MM.1S (cell line): ENCODE measurements at regions not wholly inside any gene's neighbourhood (a gene's known extent, or its start where the extent isn't known, plus 50 kb on each side); places are given as distances from the start of the nearest gene placed in this dataset.

ENCODE experiments used
- EZH2 ChIP-seq: fragments of 300-600 bp; sonication (generic); optimal IDR thresholded peaks from 2 replicates; pipeline ENCODE3; 2017; ENCODE audit warnings: low read depth, mild to moderate bottlenecking, antibody characterized with exemption, low read length, mixed read lengths
- EZH2phosphoT487 ChIP-seq: fragments of 300-600 bp; sonication (generic); IDR thresholded peaks from 2 replicates; pipeline ENCODE4 v1.6.1; 2018; ENCODE audit warnings: antibody characterized with exemption, low read length
- TF ChIP-seq, protein P1 (sequence below): fragments of 300-600 bp; sonication (generic); IDR thresholded peaks from 2 replicates; pipeline ENCODE4 v1.5.1; 2016; ENCODE audit warnings: antibody characterized with exemption, low read length, mixed read lengths

- TF ChIP-seq, protein P1, sequence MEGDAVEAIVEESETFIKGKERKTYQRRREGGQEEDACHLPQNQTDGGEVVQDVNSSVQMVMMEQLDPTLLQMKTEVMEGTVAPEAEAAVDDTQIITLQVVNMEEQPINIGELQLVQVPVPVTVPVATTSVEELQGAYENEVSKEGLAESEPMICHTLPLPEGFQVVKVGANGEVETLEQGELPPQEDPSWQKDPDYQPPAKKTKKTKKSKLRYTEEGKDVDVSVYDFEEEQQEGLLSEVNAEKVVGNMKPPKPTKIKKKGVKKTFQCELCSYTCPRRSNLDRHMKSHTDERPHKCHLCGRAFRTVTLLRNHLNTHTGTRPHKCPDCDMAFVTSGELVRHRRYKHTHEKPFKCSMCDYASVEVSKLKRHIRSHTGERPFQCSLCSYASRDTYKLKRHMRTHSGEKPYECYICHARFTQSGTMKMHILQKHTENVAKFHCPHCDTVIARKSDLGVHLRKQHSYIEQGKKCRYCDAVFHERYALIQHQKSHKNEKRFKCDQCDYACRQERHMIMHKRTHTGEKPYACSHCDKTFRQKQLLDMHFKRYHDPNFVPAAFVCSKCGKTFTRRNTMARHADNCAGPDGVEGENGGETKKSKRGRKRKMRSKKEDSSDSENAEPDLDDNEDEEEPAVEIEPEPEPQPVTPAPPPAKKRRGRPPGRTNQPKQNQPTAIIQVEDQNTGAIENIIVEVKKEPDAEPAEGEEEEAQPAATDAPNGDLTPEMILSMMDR = no peak
- no peak for TF ChIP-seq EZH2
- TF ChIP-seq EZH2phosphoT487 = no peak
Observed at GRCh38 chr19:33956941-33957340, 160.3 kb downstream of the KCTD15 start.
